RPMI8226 (cell line): ENCODE measurements at regions not wholly inside any gene's neighbourhood (a gene's known extent, or its start where the extent isn't known, plus 50 kb on each side); places are given as distances from the start of the nearest gene placed in this dataset.
A peak's percentile ranks its signal among the peaks of the same experiment; 100 is the strongest.

Experiments used
- DNase-seq: peaks from one replicate; pipeline ENCODE4 v3.0.0-alpha.2; 2015

DNA sequence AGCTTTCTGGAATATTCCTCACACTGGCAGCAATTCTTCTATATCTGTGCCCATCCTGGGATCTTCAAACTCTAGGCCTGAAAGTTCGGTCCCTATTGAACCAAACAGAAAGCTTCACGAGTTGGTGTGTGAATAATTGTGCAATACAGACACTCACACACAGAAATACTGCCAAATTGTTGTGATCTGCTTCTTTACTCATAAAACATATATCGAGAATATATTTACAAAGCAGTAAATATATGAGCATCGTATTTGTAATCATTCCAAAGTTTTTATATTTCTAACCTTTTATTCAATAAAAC is 56.6 kb upstream of the BEX4 start:
- no peak for DNase-seq

DNA sequence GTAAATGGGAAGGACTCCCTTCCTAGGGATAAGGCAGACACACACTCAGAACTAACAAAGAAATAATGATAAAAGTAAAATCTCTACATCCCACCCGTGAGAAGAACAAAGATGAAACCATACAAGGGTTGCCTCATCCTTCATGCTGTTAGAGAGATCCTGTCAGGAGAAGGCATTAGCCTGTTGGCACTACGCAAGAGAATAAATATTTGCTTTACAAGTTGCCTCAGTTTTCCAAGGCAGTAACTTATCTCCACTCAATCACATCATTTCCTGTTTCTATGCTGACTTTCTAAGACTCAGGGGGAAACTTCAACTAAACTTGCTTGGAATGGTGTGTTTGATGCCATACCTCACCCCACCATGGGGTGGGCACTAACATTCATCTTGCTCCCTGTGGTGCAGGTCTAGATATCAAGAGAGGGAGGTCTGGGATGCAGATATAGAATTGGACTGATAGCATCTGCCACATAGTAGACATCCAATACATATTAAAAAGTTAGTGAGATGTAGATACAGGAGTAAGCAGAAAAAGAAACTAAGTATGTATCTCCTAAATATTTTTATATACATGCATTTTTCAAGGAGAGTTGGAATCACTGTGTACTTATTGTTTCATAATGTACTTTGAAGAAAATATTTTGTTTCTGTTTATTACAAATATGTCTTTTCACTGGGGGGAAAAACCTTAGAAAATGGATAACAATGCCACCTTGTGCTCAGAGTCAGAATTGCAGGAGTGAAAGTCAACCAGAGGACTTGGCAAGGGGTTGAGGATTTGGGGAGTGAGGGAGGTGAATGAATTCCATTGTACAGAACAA is 57.2 kb upstream of the BEX4 start:
- DNase-seq, result peak; percentile 23

DNA sequence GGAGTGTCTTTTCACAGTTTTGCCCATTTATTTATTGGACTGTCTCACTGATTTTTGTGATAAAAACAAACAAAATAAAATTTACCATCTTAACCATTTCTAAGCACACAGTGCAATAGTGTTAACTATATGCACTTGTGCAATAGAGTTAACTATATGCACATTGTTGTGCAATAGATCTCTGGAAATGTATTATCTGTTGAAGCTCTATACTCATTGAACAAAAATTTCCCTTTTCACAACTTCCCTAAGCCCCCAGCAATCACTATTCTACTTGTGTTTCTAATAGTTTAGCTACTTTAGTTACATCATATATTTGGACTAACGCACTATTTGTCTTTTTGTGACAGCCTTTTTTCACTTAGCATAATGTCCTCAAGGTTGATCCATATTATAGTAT is 59.7 kb upstream of the BEX4 start:
- DNase-seq, result no peak

DNA sequence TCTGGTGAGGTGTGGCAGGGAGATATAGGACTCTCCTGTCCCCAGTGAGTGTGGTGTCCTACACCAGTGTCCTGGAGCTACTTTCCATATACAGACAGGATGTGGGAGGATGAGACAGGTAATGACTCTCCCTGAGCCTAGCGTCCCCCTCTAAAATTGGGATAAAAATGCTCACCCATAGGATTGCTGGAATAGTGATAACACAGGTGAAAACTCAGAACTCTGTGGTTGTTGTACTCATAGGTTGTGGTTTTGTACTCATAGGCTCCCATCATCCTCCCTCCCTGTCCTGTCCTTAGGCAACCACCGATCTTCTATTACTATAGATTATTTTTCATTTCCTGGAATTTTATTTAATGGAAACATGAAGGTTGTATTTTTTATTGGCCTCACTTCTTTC is 60.7 kb upstream of the NXF3 start:
- DNase-seq, result no peak

DNA sequence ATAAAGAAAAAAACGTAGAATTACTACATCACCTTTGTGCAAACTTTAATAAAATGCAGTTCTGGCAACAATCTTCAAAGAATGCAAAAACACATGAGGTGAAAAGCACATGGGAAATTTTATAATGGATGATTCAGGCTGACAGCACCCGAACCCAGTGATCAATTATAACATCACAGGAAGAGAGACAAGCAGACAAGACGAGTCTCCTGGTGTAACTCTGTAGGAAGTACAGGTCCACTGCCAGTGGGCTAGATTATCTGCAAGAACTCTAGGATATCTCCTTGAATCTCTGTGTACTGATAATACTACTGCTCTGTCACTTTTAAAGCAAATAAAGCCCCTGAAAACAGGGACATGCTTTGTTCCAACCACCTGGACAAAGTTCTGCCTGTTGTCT is 58.9 kb upstream of the NXF3 start:
- no peak for DNase-seq

DNA sequence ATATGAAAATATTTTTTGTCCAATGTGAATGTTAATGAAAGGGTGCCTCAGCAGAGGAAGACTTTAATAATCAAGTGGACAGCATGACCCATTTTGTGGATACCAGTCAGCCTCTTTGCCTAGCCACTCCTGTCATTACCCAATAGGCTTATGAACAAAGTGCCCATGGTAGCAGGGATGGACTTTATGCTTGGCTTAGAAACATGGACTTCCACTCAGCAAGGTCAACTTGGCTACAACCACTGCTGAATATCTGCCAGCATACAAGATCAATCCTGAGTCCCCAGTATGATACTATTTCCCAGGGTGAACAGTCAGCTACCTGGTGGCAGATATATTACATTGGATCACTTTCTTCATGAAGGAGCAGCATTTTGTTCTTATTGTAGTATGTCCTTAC is 56.7 kb upstream of the NXF3 start:
- DNase-seq, result no peak

DNA sequence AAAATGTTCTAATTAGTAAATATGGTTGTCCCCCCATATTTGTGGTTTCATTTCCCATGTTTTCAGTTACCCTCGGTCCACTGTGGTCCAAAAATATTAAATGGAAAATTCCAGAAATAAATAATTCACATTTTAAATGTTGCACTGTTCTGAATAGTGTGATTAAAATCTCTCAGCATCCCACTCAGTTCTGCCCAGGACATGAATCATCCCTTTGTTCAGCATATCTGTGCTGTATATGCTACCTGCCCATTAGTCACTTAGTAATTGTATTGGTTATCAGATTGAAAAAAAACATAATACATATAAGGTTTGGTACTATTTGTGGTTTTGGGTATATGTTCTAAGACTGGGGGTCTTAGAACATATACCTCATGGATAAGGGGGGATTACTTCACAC is 55.1 kb upstream of the NXF3 start:
- no peak for DNase-seq
